ENCODE measurements at regions not wholly inside any gene's neighbourhood (a gene's known extent, or its start where the extent isn't known, plus 50 kb on each side); places are given as distances from the start of the nearest gene placed in this dataset.

GRCh38 chr17:36837939-36838272 is 99.4 kb upstream of the LHX1 start:
- no peak for DNase-seq (ENCODE audit: low read depth, low spot score)
- no peak overlapping the region for H3K27ac ChIP-seq (ENCODE audit: low read depth, low read length)
- no peak overlapping the region for H3K4me3 ChIP-seq (ENCODE audit: low read depth, low read length)
- no peaks in the 10 kb centered on the region for H3K9me3 ChIP-seq (ENCODE audit: control insufficient read depth, insufficient read depth, low read length)
- POLR2A ChIA-PET = no interaction called here
- TF ChIP-seq, protein P1, sequence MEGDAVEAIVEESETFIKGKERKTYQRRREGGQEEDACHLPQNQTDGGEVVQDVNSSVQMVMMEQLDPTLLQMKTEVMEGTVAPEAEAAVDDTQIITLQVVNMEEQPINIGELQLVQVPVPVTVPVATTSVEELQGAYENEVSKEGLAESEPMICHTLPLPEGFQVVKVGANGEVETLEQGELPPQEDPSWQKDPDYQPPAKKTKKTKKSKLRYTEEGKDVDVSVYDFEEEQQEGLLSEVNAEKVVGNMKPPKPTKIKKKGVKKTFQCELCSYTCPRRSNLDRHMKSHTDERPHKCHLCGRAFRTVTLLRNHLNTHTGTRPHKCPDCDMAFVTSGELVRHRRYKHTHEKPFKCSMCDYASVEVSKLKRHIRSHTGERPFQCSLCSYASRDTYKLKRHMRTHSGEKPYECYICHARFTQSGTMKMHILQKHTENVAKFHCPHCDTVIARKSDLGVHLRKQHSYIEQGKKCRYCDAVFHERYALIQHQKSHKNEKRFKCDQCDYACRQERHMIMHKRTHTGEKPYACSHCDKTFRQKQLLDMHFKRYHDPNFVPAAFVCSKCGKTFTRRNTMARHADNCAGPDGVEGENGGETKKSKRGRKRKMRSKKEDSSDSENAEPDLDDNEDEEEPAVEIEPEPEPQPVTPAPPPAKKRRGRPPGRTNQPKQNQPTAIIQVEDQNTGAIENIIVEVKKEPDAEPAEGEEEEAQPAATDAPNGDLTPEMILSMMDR (IDR thresholded peaks at IDR 0.05; ENCODE audit: low read depth, low read length) = no peak
- H3K27me3 ChIP-seq (ENCODE audit: control insufficient read depth, insufficient read depth, low read length) = peaks cover 6% of the 10 kb centered on the region
- CTCF ChIA-PET = no interaction called here

DNA sequence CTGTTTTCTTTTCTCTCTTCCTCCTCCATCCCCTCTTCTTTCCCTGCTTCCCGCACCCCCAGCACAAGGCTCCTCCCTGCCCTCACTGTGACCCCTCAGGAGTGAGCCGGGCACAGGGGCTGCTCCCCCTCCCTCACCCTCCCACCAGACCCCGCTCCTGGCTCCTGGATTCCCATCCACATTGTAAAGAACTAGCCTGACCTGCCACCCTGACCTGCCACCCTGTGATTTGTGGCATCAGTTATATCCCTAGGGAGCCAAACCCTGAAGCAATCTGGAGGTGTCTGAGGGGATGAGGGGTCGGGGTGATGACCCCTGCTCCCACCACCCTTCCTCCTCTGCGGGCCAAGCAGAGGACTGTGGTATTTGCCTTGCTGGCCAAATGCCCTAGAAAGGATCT is 98.0 kb upstream of the LHX1 start:
- H3K9me3 ChIP-seq (ENCODE audit: control insufficient read depth, insufficient read depth, low read length) = no peaks in the 10 kb centered on the region
- H3K4me3 ChIP-seq (ENCODE audit: low read depth, low read length) = no peak overlapping the region
- TF ChIP-seq, protein P1 (IDR thresholded peaks at IDR 0.05; ENCODE audit: low read depth, low read length) = no peak
- CTCF ChIA-PET = no interaction called here
- H3K27me3 ChIP-seq (ENCODE audit: control insufficient read depth, insufficient read depth, low read length) = peaks cover 11% of the 10 kb centered on the region
- POLR2A ChIA-PET = no interaction called here
- no peak for DNase-seq (ENCODE audit: low read depth, low spot score)
- H3K27ac ChIP-seq (ENCODE audit: low read depth, low read length) = no peak overlapping the region

GRCh38 chr17:36840796-36841195 is 96.5 kb upstream of the LHX1 start:
- CTCF ChIA-PET = no interaction called here
- POLR2A ChIA-PET = no interaction called here
- TF ChIP-seq, protein P1 (IDR thresholded peaks at IDR 0.05; ENCODE audit: low read depth, low read length) = no peak
- Histone ChIP-seq H3K9me3 (ENCODE audit: control insufficient read depth, insufficient read depth, low read length) (no peaks in the 10 kb centered on the region), H3K4me3 (ENCODE audit: low read depth, low read length) (no peak overlapping the region), H3K27ac (ENCODE audit: low read depth, low read length) (no peak overlapping the region), H3K27me3 (ENCODE audit: control insufficient read depth, insufficient read depth, low read length) (peaks cover 16% of the 10 kb centered on the region)
- DNase-seq (ENCODE audit: low read depth, low spot score) = no peak

DNA sequence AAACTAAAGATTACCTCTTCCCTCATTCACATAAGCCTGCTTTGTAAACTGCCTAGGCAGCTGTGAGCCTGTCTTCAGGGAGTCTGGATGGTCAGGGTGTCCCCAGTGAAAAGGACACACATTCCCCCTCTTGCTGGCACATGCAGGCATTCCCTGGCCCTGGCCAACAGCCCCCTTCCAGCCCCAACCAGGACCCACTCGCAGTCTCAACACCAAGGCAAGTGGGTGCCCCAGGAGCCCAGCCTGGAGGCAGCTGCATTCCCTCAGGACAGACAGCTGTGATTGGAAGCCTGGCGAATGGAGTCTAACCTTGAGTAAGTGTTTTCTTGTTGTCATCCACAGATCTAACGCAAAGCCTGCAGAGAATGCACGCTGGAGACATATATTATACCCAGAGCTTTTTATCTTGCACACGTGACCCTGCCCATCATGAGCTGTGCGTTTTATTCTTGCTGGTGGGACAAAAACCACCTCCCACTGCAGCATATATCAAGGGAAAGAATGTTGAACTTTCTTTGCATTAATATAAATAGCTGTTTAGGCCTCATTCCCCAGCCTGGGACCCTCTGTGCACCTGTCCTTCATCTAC is 95.0 kb upstream of the LHX1 start:
- TF ChIP-seq, protein P1 (IDR thresholded peaks at IDR 0.05; ENCODE audit: low read depth, low read length) = no peak
- no peak overlapping the region for H3K4me3 ChIP-seq (ENCODE audit: low read depth, low read length)
- H3K27ac ChIP-seq (ENCODE audit: low read depth, low read length) = no peak overlapping the region
- no peak for DNase-seq (ENCODE audit: low read depth, low spot score)
- H3K9me3 ChIP-seq (ENCODE audit: control insufficient read depth, insufficient read depth, low read length) = no peaks in the 10 kb centered on the region
- peaks cover 14% of the 10 kb centered on the region for H3K27me3 ChIP-seq (ENCODE audit: control insufficient read depth, insufficient read depth, low read length)
- POLR2A ChIA-PET = no interaction called here
- CTCF ChIA-PET = no interaction called here

GRCh38 chr17:36842963-36843558 is 94.2 kb upstream of the LHX1 start:
- CTCF ChIA-PET = no interaction called here

More at GRCh38 chr17:36842963-36843558, 94.2 kb upstream of the LHX1 start:
- Histone ChIP-seq H3K27me3 (ENCODE audit: control insufficient read depth, insufficient read depth, low read length) (peaks cover 11% of the 10 kb centered on the region), H3K27ac (ENCODE audit: low read depth, low read length) (no peak overlapping the region), H3K4me3 (ENCODE audit: low read depth, low read length) (no peak overlapping the region), H3K9me3 (ENCODE audit: control insufficient read depth, insufficient read depth, low read length) (no peaks in the 10 kb centered on the region)
- POLR2A ChIA-PET = no interaction called here
- TF ChIP-seq, protein P1 (IDR thresholded peaks at IDR 0.05; ENCODE audit: low read depth, low read length) = no peak
- DNase-seq (ENCODE audit: low read depth, low spot score) = no peak

All from AG04450 (cell line).